Mesenchymal stem cell (in vitro differentiated cells and primary cell): ENCODE measurements at regions not wholly inside any gene's neighbourhood (a gene's known extent, or its start where the extent isn't known, plus 50 kb on each side); places are given as distances from the start of the nearest gene placed in this dataset.

Experiments used
- DNase-seq: peaks from one replicate; pipeline ENCODE4 v3.0.0-alpha.2; 2013
- H2AFZ ChIP-seq: one replicate; pipeline ENCODE4 v1.6.1; 2013; ENCODE audit warnings: low read depth, mild to moderate bottlenecking, control low read depth, inconsistent platforms, low read length, moderate library complexity
- H2AK5ac ChIP-seq: 2 replicates; pipeline ENCODE4 v1.6.1; 2013; ENCODE audit warnings: low read length, moderate library complexity, mild to moderate bottlenecking, inconsistent platforms; ENCODE audit not compliant: severe bottlenecking
- H2BK120ac ChIP-seq: one replicate; pipeline ENCODE4 v1.6.1; 2013; ENCODE audit warnings: low read depth, mild to moderate bottlenecking, inconsistent platforms, low read length, moderate library complexity
- H2BK12ac ChIP-seq, 2 experiments: one replicate each; pipeline ENCODE4 v1.6.1; 2013; ENCODE audit warnings: inconsistent platforms in 2 of 2, low read length in 2 of 2, mild to moderate bottlenecking in 2 of 2, moderate library complexity in 2 of 2, control low read depth in 1 of 2
- H2BK15ac ChIP-seq: one replicate; pipeline ENCODE4 v1.6.1; 2013; ENCODE audit warnings: mild to moderate bottlenecking, low read depth, inconsistent platforms; ENCODE audit not compliant: poor library complexity, severe bottlenecking
- H2BK5ac ChIP-seq: 2 replicates; pipeline ENCODE4 v1.6.1; 2013; ENCODE audit warnings: low read depth, mild to moderate bottlenecking, low read length, control low read depth, inconsistent platforms; ENCODE audit not compliant: poor library complexity, severe bottlenecking
- H3K14ac ChIP-seq, 2 experiments: one replicate each; pipeline ENCODE4 v1.6.1; 2013; ENCODE audit warnings: inconsistent platforms in 2 of 2, low read length in 2 of 2, control low read depth in 1 of 2, mild to moderate bottlenecking in 1 of 2, moderate library complexity in 1 of 2
- H3K18ac ChIP-seq, 2 experiments: one replicate each; pipeline ENCODE4 v1.6.1; 2013; ENCODE audit warnings: inconsistent platforms in 2 of 2, low read length in 2 of 2, control low read depth in 1 of 2, low read depth in 1 of 2, mild to moderate bottlenecking in 1 of 2
- H3K23ac ChIP-seq, 2 experiments: one replicate each; pipeline ENCODE4 v1.6.1; 2013; ENCODE audit warnings: inconsistent platforms in 2 of 2, low read length in 2 of 2, mild to moderate bottlenecking in 2 of 2, moderate library complexity in 2 of 2, control low read depth in 1 of 2
- H3K27ac ChIP-seq: 2 replicates; pipeline ENCODE4 v1.5.1; 2013; ENCODE audit warnings: mild to moderate bottlenecking, moderate library complexity, low read length, control low read depth, inconsistent platforms; ENCODE audit not compliant: poor library complexity, severe bottlenecking
- H3K27me3 ChIP-seq, 2 experiments: 2 replicates each; pipeline versions ENCODE4 v1.6.1 to v1.7.0; 2013; ENCODE audit warnings: low read length in 2 of 2, mild to moderate bottlenecking in 2 of 2, moderate library complexity in 2 of 2, control low read depth in 1 of 2, inconsistent platforms in 1 of 2; ENCODE audit not compliant: control insufficient read depth in 1 of 2, insufficient read depth in 1 of 2
- H3K36me3 ChIP-seq, 2 experiments: 2 replicates each; pipeline versions ENCODE4 v1.6.1 to v1.7.0; 2013; ENCODE audit warnings: low read length in 2 of 2, control low read depth in 1 of 2, inconsistent platforms in 1 of 2, low read depth in 1 of 2, mild to moderate bottlenecking in 1 of 2; ENCODE audit not compliant: insufficient read depth in 2 of 2, control insufficient read depth in 1 of 2
- H3K4ac ChIP-seq, 2 experiments: one replicate each; pipeline ENCODE4 v1.6.1; 2013; ENCODE audit warnings: inconsistent platforms in 2 of 2, low read length in 2 of 2, mild to moderate bottlenecking in 2 of 2, moderate library complexity in 2 of 2, control low read depth in 1 of 2, low read depth in 1 of 2
- H3K4me1 ChIP-seq: 2 replicates; pipeline ENCODE4 v1.6.1; 2013; ENCODE audit warnings: low read depth, low read length, control low read depth; ENCODE audit not compliant: control insufficient read depth, insufficient read depth
- H3K4me2 ChIP-seq: 2 replicates; pipeline ENCODE4 v1.6.1; 2013; ENCODE audit warnings: low read length, mild to moderate bottlenecking, inconsistent platforms; ENCODE audit not compliant: poor library complexity, severe bottlenecking
- H3K4me3 ChIP-seq, 2 experiments: 2 replicates each; pipeline versions ENCODE4 v1.5.1 to v1.7.0; 2013; ENCODE audit warnings: low read length in 2 of 2, mild to moderate bottlenecking in 2 of 2, control low read depth in 1 of 2, low read depth in 1 of 2; ENCODE audit not compliant: insufficient read depth in 1 of 2
- H3K79me1 ChIP-seq: replicated peaks from 2 replicates; pipeline ENCODE4 v1.6.1; 2013; ENCODE audit warnings: mild to moderate bottlenecking, control low read depth, low read length, inconsistent platforms; ENCODE audit not compliant: poor library complexity, severe bottlenecking
- H3K9ac ChIP-seq: 2 replicates; pipeline ENCODE4 v1.7.0; 2013; ENCODE audit warnings: mild to moderate bottlenecking, low read length, moderate library complexity
- H3K9me3 ChIP-seq: 2 replicates; pipeline ENCODE4 v1.7.0; 2013; ENCODE audit warnings: mild to moderate bottlenecking, low read length; ENCODE audit not compliant: control insufficient read depth
- H4K8ac ChIP-seq: one replicate; pipeline ENCODE4 v1.6.1; 2013; ENCODE audit warnings: inconsistent platforms, mild to moderate bottlenecking, low read length, moderate library complexity
- H4K91ac ChIP-seq: one replicate; pipeline ENCODE4 v1.6.1; 2013; ENCODE audit warnings: mild to moderate bottlenecking, low read length, inconsistent platforms
- WGBS: methylation state at CpG from one replicate; pipeline ENCODE4 v1.1.7; 2013; ENCODE audit warnings: mixed read lengths; 5-methylcytosine and 5-hydroxymethylcytosine counted together

GRCh38 chr5:99398976-99399375 is 470.2 kb upstream of the CHD1 start:
- Histone ChIP-seq H4K8ac (no peak overlapping the region), H2BK12ac (no peak overlapping the region), H3K9ac (no peak overlapping the region), H3K79me1 (no peaks in the 10 kb centered on the region), H3K4ac (no peak overlapping the region), H2AK5ac (no peak overlapping the region), H2BK5ac (no peak overlapping the region), H3K27ac (no peak overlapping the region), H3K9me3 (peaks cover 7% of the 10 kb centered on the region), H2BK120ac (no peak overlapping the region), H3K27me3 (no peaks in the 10 kb centered on the region), H3K36me3 (no peaks in the 10 kb centered on the region), H3K4me3 (no peak overlapping the region), H4K91ac (no peak overlapping the region), H3K4me1 (no peaks in the 10 kb centered on the region), H2BK15ac (no peak overlapping the region), H2AFZ (no peak overlapping the region), H3K4me2 (no peak overlapping the region), H3K14ac (no peak overlapping the region), H3K23ac (no peak overlapping the region), H3K18ac (no peak overlapping the region)
- no peak for DNase-seq

- H3K4ac ChIP-seq, result no peak overlapping the region
- H2BK5ac ChIP-seq, result no peak overlapping the region
- no CpG with 5 or more reads among the region's 1 CpG for WGBS
- H2BK15ac ChIP-seq, result no peak overlapping the region
- H4K8ac ChIP-seq, result no peak overlapping the region
- no peak overlapping the region for H3K4me2 ChIP-seq
- H3K14ac ChIP-seq, result no peak overlapping the region
- peaks cover 22% of the 10 kb centered on the region for H3K9me3 ChIP-seq
- no peak overlapping the region for H2BK12ac ChIP-seq
- no peaks in the 10 kb centered on the region for H3K79me1 ChIP-seq
- no peak overlapping the region for H3K23ac ChIP-seq
- no peak overlapping the region for H2AK5ac ChIP-seq
- no peak overlapping the region for H3K4me3 ChIP-seq
- H3K18ac ChIP-seq, result no peak overlapping the region
- H2BK120ac ChIP-seq, result no peak overlapping the region
- no peaks in the 10 kb centered on the region for H3K4me1 ChIP-seq
- no peak overlapping the region for H4K91ac ChIP-seq
- no peaks in the 10 kb centered on the region for H3K27me3 ChIP-seq
- H2AFZ ChIP-seq, result no peak overlapping the region
- H3K36me3 ChIP-seq, result no peaks in the 10 kb centered on the region
- H3K27ac ChIP-seq, result no peak overlapping the region
- DNase-seq, result no peak
- H3K9ac ChIP-seq, result no peak overlapping the region
These were observed 457.7 kb upstream of the CHD1 start for GRCh38 chr5:99386406-99387077.

GRCh38 chr5:99379187-99379586 is 450.4 kb upstream of the CHD1 start:
- Histone ChIP-seq H3K79me1 (no peaks in the 10 kb centered on the region), H3K9me3 (peaks cover 23% of the 10 kb centered on the region), H3K23ac (no peak overlapping the region), H3K9ac (no peak overlapping the region), H3K36me3 (no peaks in the 10 kb centered on the region), H3K27me3 (no peaks in the 10 kb centered on the region), H3K4ac (no peak overlapping the region), H3K4me3 (no peak overlapping the region), H2BK5ac (no peak overlapping the region), H4K91ac (no peak overlapping the region), H3K18ac (no peak overlapping the region), H3K4me2 (no peak overlapping the region), H4K8ac (no peak overlapping the region), H2AFZ (no peak overlapping the region), H2BK120ac (no peak overlapping the region), H2BK12ac (no peak overlapping the region), H3K4me1 (no peaks in the 10 kb centered on the region), H3K27ac (no peak overlapping the region), H2AK5ac (no peak overlapping the region), H2BK15ac (no peak overlapping the region), H3K14ac (no peak overlapping the region)
- no peak for DNase-seq
- 78% methylated on average over 2 of the region's 4 CpGs for WGBS

GRCh38 chr5:99378443-99378842 is 449.6 kb upstream of the CHD1 start:
- no peak overlapping the region for H3K27ac ChIP-seq
- no peak overlapping the region for H2BK12ac ChIP-seq
- no peak overlapping the region for H2BK120ac ChIP-seq
- no peak overlapping the region for H3K4ac ChIP-seq
- H3K9me3 ChIP-seq, result peaks cover 15% of the 10 kb centered on the region
- H3K4me1 ChIP-seq, result no peaks in the 10 kb centered on the region
- no peaks in the 10 kb centered on the region for H3K27me3 ChIP-seq
- no peak overlapping the region for H2BK15ac ChIP-seq
- no peak overlapping the region for H3K9ac ChIP-seq
- no peak overlapping the region for H2BK5ac ChIP-seq
- H3K4me2 ChIP-seq, result no peak overlapping the region
- H3K4me3 ChIP-seq, result no peak overlapping the region
- H4K91ac ChIP-seq, result no peak overlapping the region
- H4K8ac ChIP-seq, result no peak overlapping the region
- WGBS, result 56% methylated on average over 2 of the region's 2 CpGs
- no peak overlapping the region for H2AK5ac ChIP-seq
- H3K14ac ChIP-seq, result no peak overlapping the region
- no peak overlapping the region for H3K18ac ChIP-seq
- no peak overlapping the region for H2AFZ ChIP-seq
- no peak overlapping the region for H3K23ac ChIP-seq
- H3K79me1 ChIP-seq, result no peaks in the 10 kb centered on the region
- no peaks in the 10 kb centered on the region for H3K36me3 ChIP-seq
- no peak for DNase-seq
